EL (cell line): ENCODE measurements at regions not wholly inside any gene's neighbourhood (a gene's known extent, or its start where the extent isn't known, plus 50 kb on each side); places are given as distances from the start of the nearest gene placed in this dataset.
A peak's percentile ranks its signal among the peaks of the same experiment; 100 is the strongest.
"Not testable (repeated sequence)": the region's sequence is repeated elsewhere in the genome, so short reads cannot be mapped to it uniquely, and the experiment has no call there.

ENCODE experiments used
- DNase-seq: peaks from one replicate; pipeline ENCODE4 v3.0.0-alpha.2; 2016

GRCh38 chr16:46519063-46519462 lies 102.1 kb downstream of the SHCBP1 start:
- DNase-seq = no peak

- no peak for DNase-seq
These were observed 124.5 kb downstream of the SHCBP1 start for GRCh38 chr16:46496701-46497100.

GRCh38 chr16:46482895-46483294 lies 138.3 kb downstream of the SHCBP1 start:
- no peak for DNase-seq

- DNase-seq = no peak
These were observed 154.9 kb downstream of the SHCBP1 start for GRCh38 chr16:46466239-46466638.

- not testable (repeated sequence) for DNase-seq
These were observed 166.4 kb downstream of the SHCBP1 start for GRCh38 chr16:46454801-46455200.

GRCh38 chr16:46428108-46429061 lies 192.8 kb downstream of the SHCBP1 start:
- DNase-seq = no peak

- DNase-seq = no peak
These were observed 193.7 kb downstream of the SHCBP1 start for GRCh38 chr16:46427340-46428107.

- DNase-seq = no peak
These were observed 194.8 kb downstream of the SHCBP1 start for GRCh38 chr16:46426336-46426735.

GRCh38 chr16:46404028-46404427 lies 217.2 kb downstream of the SHCBP1 start:
- no peak for DNase-seq

GRCh38 chr16:46398559-46398958 lies 222.6 kb downstream of the SHCBP1 start:
- DNase-seq = not testable (repeated sequence)

GRCh38 chr16:46396883-46397270 lies 224.3 kb downstream of the SHCBP1 start:
- not testable (repeated sequence) for DNase-seq

- DNase-seq = not testable (repeated sequence)
These were observed 224.9 kb downstream of the SHCBP1 start for GRCh38 chr16:46396131-46396882.

- peak; percentile 4 for DNase-seq
These were observed 225.7 kb downstream of the SHCBP1 start for GRCh38 chr16:46395391-46395921.

GRCh38 chr16:46394963-46395362 lies 226.2 kb downstream of the SHCBP1 start:
- peak; percentile 1 for DNase-seq

GRCh38 chr16:46394149-46394548 lies 227.0 kb downstream of the SHCBP1 start:
- not testable (repeated sequence) for DNase-seq

GRCh38 chr16:46392930-46393722 lies 228.1 kb downstream of the SHCBP1 start:
- DNase-seq = peak; percentile 7

GRCh38 chr16:46390660-46391462 lies 230.3 kb downstream of the SHCBP1 start:
- peak; percentile 5 for DNase-seq

- peak; percentile 73 for DNase-seq
These were observed 231.6 kb downstream of the SHCBP1 start for GRCh38 chr16:46389561-46390041.

- DNase-seq = not testable (repeated sequence)
These were observed 232.2 kb downstream of the SHCBP1 start for GRCh38 chr16:46388939-46389491.

- DNase-seq = peak; percentile 6
These were observed 232.8 kb downstream of the SHCBP1 start for GRCh38 chr16:46388354-46388753.
